GM18951 (cell line): ENCODE measurements at regions not wholly inside any gene's neighbourhood (a gene's known extent, or its start where the extent isn't known, plus 50 kb on each side); places are given as distances from the start of the nearest gene placed in this dataset.
"Not testable (repeated sequence)": the region's sequence is repeated elsewhere in the genome, so short reads cannot be mapped to it uniquely, and the experiment has no call there.

ENCODE experiments used
- POLR2A ChIP-seq: IDR thresholded peaks from 4 replicates; pipeline ENCODE4 v1.6.1; 2011; ENCODE audit warnings: mild to moderate bottlenecking; ENCODE audit not compliant: insufficient read length, insufficient read depth; ENCODE audit errors: extremely low read depth
- in situ Hi-C: fragments of 300-500 bp; cut with MboI; formaldehyde crosslinking; loops from one replicate; pipeline ENCODE4 v1.12.0; 2022; ENCODE audit warnings: low sequenced_read_pairs, mixed read lengths, inconsistent platforms; ENCODE audit not compliant: unreplicated experiment

GRCh38 chr10:25104441-25104840 is 70.4 kb upstream of the GPR158 start:
- in situ Hi-C loops = no loop called here
- no peak for TF ChIP-seq POLR2A

- in situ Hi-C loops = no loop called here
- TF ChIP-seq POLR2A = no peak
Observed at GRCh38 chr10:25105262-25105661, 69.5 kb upstream of the GPR158 start.

GRCh38 chr10:25105743-25106260 is 69.0 kb upstream of the GPR158 start:
- in situ Hi-C loops = no loop called here
- TF ChIP-seq POLR2A = no peak

- in situ Hi-C loops = no loop called here
- no peak for TF ChIP-seq POLR2A
Observed at GRCh38 chr10:25107756-25108155, 67.0 kb upstream of the GPR158 start.

DNA sequence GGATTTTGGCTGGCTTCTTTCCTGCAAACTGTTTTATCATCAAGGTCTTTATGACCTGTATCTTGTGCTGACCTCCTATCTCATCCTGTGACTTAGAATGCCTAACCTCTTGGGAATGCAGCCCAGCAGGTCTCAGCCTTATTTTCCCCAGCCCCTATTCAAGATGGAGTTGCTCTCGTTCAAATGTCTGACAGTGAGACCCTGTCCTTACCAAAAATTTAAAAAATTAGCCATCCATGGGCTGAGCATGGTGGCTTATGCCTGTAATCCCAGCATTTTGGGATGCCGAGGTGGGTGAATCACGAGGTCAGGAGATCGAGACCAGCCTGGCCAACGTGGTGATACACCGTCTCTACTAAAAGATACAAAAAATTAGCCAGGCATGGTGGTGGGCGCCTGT is 64.9 kb upstream of the GPR158 start:
- in situ Hi-C loops = not testable (repeated sequence)

DNA sequence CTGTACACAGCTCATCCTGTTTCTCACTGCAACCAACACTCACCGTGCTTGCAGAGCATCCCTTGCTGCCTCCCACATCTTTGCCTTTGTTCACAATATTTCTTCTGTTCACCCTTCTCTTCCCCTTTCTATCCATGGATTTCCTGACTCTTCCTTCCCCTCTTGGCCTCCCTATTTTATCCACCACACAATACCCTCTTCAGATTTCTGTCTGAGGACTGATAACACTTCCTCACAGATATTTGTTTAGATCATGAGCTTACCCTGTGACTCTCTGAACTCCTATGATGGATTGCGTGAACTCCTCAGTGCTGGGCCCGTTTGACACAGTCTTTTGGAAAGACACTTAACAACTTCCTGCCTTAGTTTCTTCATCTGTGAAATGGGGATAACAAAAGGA is 62.8 kb upstream of the GPR158 start:
- in situ Hi-C loops = no loop called here
- no peak for TF ChIP-seq POLR2A

GRCh38 chr10:25113191-25114035 is 61.4 kb upstream of the GPR158 start:
- in situ Hi-C loops = no loop called here
- no peak for TF ChIP-seq POLR2A

DNA sequence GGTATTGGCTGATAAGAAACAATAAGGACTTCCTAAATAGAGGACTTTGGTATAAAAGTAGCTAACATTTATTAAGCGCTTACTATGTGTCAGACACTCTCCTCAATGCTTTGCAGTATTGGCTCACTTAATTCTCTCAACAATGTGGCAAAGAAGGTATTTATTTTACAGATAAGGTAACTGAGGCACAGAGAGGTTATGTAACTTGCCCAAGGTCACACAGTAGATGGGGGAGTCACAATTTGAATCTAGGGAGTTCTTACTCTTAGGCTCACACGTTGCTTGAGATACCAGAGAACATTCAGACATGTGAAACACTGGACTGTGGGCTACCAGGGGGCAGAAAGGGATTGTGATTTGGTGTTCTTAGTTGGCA is 60.8 kb upstream of the GPR158 start:
- no peak for TF ChIP-seq POLR2A
- in situ Hi-C loops = no loop called here

- in situ Hi-C loops = no loop called here
- TF ChIP-seq POLR2A = no peak
Observed at GRCh38 chr10:25117757-25118156, 57.0 kb upstream of the GPR158 start.

DNA sequence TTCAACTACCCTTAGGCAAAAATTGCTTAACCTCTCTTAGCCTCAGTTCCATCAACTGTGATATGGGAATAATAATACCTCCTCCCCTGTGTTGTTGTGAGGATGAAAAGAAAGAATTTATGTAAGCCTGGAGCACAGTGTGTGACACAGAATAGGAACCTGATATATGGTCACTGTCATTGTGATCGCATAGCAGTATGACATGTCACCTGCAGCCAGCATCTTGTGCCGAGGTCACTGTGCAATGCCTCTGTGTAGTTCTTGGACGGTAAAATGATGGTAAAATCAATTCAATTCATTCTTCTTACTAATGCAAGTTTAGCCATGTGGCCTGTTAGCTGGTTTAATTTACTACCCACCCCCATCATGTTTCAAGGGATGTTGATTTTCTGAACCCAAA is 54.6 kb upstream of the GPR158 start:
- in situ Hi-C loops = no loop called here
- TF ChIP-seq POLR2A = no peak
